ENCODE measurements at regions not wholly inside any gene's neighbourhood (a gene's known extent, or its start where the extent isn't known, plus 50 kb on each side); places are given as distances from the start of the nearest gene placed in this dataset.

DNA sequence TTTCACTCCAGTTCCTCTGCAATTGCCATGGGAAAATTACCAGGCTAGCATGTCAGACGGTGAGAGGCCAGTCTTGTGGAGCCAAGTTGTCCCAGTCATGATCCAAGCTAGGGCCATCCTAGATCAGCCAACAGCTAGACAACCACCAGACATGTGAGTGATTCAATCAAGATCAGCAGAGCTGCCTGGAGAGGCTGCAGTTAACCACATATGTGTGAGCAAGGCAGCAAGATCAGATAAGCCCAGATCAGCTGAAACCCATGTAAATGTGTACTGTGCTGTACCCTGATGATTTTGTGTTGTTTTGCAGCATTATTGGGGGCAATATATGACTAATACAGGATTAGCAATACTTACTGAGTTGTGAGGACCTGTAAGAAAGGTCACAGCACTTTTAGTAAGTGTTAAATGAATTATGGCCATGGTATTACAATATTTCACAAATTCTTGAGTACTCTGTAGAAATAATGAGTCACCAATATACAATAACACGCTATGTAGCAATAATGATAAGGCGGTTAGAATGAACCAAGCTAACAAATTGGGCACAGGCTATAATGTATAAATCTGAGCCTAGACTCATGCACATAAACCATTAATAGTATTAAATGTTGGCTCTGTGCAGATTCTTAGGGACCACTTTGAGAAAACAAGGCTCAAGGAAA, 91.4 kb downstream of the SUDS3 start:
- peak in 1 of 5 experiments; percentile 52 for DNase-seq

GRCh38 chr12:118472940-118473339, 96.6 kb downstream of the SUDS3 start:
- no peak for DNase-seq

GRCh38 chr12:118480235-118480634, 103.9 kb downstream of the SUDS3 start:
- DNase-seq: no peak

- DNase-seq: no peak
These were observed 111.7 kb downstream of the SUDS3 start for GRCh38 chr12:118488034-118488433.

DNA sequence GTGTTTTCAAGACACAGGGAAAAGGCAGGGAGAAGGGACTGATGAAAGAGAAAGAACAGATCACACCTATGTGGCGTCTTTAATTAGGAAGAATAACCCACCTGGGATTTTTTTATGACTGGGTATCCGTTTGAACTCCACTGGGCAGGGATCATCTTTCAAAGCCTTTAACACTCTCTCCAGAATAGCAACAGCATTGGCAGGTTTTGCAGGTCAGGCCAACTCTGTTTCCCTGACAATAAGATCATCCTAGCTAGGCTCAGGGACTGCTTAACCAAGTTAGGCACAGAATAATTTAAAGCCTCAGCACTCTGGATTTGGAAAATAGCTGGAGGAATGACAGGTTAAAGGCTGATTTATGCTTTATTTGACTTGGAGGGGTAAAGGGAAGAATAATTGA, 117.6 kb downstream of the SUDS3 start:
- no peak for DNase-seq

GRCh38 chr12:118494776-118495175, 118.4 kb downstream of the SUDS3 start:
- no peak for DNase-seq

DNA sequence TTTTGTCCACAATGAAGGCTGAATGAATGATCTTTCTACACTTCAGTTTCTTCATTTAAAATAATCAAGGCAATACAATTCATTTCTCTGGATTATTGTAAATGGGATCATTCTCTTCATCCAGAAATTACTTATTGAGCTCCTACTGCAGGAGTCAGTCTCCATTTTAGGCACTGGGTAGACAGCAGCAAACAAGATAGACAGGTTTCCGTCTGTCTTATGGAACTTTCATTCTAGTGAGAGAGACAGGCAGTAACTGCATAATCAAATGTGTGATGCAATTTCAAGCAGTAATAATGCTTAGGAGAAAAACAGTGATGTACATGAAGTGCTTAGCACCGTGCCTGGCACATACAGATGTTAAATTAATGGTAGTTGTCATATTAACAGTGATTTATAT, 118.9 kb downstream of the SUDS3 start:
- no peak for DNase-seq

GRCh38 chr12:118498171-118498570, 121.8 kb downstream of the SUDS3 start:
- DNase-seq: no peak

- no peak for DNase-seq
These were observed 123.9 kb downstream of the SUDS3 start for GRCh38 chr12:118500299-118500698.

- no peak for DNase-seq
These were observed 125.1 kb downstream of the SUDS3 start for GRCh38 chr12:118501489-118501888.

- DNase-seq: no peak
These were observed 127.1 kb downstream of the SUDS3 start for GRCh38 chr12:118503476-118503875.

GRCh38 chr12:118512669-118513068, 136.3 kb downstream of the SUDS3 start:
- no peak for DNase-seq

DNA sequence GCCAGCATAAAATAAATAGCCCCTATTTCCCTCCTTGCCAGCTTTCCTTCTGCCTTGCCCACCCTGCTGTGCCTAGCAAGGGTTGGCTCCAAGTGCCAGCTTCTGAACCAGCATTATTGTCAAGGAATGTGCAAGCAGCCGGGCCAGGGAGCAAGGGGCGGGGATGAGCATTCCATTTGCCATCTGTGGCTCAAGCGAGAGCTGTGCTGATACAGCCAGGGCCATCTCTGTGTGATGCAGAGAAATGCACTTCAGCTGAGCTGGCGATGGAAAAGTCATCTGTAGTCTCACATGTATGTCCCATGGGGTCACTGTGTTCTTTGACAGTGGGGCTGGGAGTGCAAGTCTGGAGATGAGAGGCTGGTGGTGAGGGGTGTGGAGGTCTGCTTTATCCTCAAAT, 137.3 kb downstream of the SUDS3 start:
- DNase-seq: no peak

DNA sequence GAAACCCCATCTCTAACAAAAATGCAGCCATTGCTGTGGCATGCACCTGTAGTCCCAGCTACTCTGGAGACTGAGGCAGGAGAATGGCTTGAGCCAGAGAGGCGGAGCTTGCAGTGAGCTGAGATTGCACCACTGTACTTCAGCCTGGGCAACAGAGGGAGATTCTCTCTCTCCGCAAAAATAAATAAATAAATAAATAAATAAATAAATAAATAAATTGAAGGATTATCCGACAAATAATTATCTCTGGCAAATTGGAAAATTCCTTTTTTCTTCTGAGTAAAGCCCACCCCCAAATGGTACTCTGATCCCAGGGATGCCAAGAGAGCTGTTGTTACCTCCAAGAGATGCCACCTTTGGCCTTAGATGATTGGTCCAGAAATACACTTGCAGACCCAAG, 137.9 kb downstream of the SUDS3 start:
- no peak for DNase-seq

DNA sequence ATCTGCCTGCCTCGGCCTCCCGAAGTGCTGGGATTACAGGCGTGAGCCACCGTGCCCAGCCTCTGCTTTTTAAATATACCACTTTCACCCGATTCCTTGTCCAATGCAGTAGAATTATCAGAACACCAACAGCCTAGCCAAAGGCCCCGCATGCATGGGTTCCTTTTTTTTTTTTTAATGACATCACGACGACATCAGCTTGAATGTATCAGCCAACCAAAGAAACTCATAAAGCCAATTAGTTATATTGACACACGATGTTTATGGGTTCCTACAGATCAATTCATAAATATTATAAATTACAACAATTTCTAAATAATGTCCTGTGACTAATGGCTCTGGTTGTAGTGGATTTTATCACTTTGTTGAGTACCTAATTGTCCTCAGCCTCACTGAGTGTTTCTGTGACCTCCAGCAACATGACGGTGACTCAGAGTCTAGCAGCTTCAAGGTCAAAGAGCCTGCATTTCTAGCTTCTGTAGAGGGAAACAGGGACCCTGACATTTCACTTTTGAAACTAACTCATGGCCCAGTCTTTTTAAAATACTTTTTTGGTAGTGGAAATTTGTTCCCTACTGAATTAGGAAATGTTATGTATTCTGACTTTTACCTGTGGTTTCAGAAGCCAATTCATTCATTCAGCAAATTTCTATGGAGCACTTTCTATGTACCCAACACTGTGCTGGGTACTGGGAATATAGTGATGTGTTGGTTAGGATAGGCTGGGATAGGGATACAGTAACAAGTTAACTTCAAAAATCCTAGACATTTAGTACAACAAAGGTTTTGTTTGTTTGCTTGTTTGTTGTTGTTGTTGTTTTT, 144.1 kb downstream of the SUDS3 start:
- no peak for DNase-seq

- DNase-seq: no peak
These were observed 144.6 kb downstream of the SUDS3 start for GRCh38 chr12:118521036-118521370.

- no peak for DNase-seq
These were observed 148.1 kb downstream of the SUDS3 start for GRCh38 chr12:118524446-118524845.

GRCh38 chr12:118525216-118525615, 148.9 kb downstream of the SUDS3 start:
- no peak for DNase-seq

- no peak for DNase-seq
These were observed 150.1 kb downstream of the SUDS3 start for GRCh38 chr12:118526255-118527095.

DNA sequence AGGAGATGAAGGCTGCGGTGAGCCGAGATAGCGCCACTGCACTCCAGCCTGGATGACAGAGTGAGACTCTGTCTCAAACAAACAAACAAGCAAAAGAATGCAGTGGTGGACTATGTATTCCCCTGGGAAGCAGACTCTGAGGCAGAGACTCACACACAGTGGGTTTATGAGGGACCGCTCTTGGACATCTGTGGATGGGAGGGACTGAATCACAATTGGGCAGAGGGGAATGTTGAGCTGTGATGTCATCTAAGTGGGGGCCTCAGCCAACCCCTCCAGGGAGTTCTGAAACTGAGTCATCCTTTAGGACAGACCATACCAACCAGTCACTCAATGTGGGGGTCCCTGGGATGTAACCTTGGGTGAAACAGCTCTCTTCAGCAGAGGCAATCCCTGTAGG, 151.0 kb downstream of the SUDS3 start:
- no peak for DNase-seq

DNA sequence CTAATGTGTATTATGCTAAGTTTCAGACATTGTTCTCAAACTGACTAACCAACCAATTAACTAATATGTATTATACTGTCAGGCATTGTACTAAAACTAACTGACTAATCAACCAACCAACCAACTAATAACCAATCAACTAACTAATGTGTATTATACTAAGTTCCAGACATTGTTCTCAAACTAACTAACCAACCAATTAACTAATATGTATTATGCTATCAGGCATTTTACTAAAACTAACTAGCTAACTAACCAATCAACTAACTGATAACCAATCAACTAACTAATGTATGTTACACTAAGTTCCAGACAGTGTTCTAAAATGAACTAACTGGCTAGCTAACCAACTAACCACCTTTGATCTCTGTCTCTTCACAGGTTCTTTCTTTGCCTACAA, 152.3 kb downstream of the SUDS3 start:
- no peak for DNase-seq

DNA sequence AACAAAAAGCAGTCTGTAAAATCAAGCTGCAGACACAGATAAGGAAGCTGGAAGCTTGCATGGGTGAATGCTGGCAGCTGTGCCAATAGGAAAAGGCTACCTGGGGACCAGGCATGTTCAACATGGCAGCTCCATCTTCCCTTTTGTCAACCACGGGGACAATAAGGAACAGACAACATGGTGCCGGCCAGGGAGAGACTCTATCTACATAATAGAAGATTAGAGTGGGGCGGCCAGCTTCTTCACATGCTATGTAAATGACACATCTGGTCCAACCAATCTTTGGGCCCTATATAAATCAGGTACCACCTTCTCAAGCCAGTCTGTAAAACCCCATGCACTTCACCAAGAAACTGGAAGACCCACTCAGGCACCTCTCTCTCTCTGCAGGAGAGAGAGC, 157.6 kb downstream of the SUDS3 start:
- no peak for DNase-seq

DNA sequence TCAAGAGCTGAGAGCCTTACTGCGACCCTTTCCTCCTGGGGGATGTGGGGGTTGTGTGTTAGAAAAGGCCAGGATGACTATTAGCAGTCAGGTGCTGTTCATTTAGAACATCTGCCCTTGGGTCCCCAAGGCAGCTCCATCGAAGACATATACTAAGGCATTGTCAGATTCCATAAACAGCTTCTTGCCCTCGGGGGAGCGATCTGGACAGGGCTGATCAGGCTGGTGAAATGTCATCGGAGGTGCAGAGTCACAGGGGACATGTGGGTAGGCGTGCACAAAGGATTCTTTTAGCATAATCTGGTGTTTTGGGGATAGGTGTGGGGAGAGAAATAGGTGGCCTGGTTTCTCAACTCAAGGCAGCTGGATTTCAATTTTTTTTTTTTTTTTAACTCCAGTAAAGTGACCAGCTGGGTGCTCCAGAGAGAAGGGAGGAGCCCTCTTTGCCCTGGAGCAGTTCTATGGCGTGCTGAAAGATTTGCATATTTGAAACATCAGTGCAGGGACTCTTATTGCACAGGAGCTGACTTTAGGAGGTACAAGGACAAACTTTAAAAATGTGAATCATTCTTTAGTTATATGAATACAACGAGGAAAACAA, 160.1 kb downstream of the SUDS3 start:
- DNase-seq: no peak
